Neural cell (in vitro differentiated cells): ENCODE measurements at regions not wholly inside any gene's neighbourhood (a gene's known extent, or its start where the extent isn't known, plus 50 kb on each side); places are given as distances from the start of the nearest gene placed in this dataset.

Experiments used
- CTCF ChIP-seq: fragments of 450-650 bp; IDR thresholded peaks from 2 replicates; pipeline ENCODE4 v1.5.1; 2014; ENCODE audit warnings: antibody characterized with exemption, mild to moderate bottlenecking, moderate library complexity; ENCODE audit not compliant: poor library complexity, severe bottlenecking
- EP300 ChIP-seq: fragments of 450-650 bp; conservative IDR thresholded peaks from 2 replicates; pipeline ENCODE4 v1.6.1; 2014; ENCODE audit warnings: antibody characterized with exemption, mild to moderate bottlenecking, moderate library complexity; ENCODE audit not compliant: poor library complexity, severe bottlenecking
- EZH2 ChIP-seq: fragments of 200-600, 300-800 bp; shearing (Covaris generic), sonication (generic); IDR thresholded peaks from 2 replicates; pipeline ENCODE4 v1.6.1; 2014; ENCODE audit warnings: antibody characterized with exemption, low read length, borderline replicate concordance, mild to moderate bottlenecking; ENCODE audit not compliant: insufficient read depth, poor library complexity, severe bottlenecking
- MXI1 ChIP-seq: fragments of 450-650 bp; conservative IDR thresholded peaks from 2 replicates; pipeline ENCODE4 v1.6.1; 2014; ENCODE audit warnings: antibody characterized with exemption, mild to moderate bottlenecking; ENCODE audit not compliant: poor library complexity, severe bottlenecking
- POLR2AphosphoS5 ChIP-seq: IDR thresholded peaks from 2 replicates; pipeline ENCODE4 v1.6.1; 2012
- RAD21 ChIP-seq: fragments of 450-650 bp; conservative IDR thresholded peaks from 2 replicates; pipeline ENCODE4 v1.6.1; 2014; ENCODE audit warnings: antibody characterized with exemption, mild to moderate bottlenecking, moderate library complexity
- SMC3 ChIP-seq: fragments of 450-650 bp; conservative IDR thresholded peaks from 2 replicates; pipeline ENCODE4 v1.6.1; 2014; ENCODE audit warnings: antibody characterized with exemption, mild to moderate bottlenecking, moderate library complexity; ENCODE audit not compliant: poor library complexity
- TAF1 ChIP-seq: IDR thresholded peaks from 2 replicates; pipeline ENCODE4 v1.6.1; 2012; ENCODE audit warnings: low read depth
- TF ChIP-seq, protein P1 (sequence below): IDR thresholded peaks from 2 replicates; pipeline ENCODE4 v1.6.1; 2012; ENCODE audit warnings: borderline replicate concordance

GRCh38 chr1:183739082-183739481 lies 65.8 kb upstream of the RGL1 start:
- TF ChIP-seq CTCF, result no peak
- no peak for TF ChIP-seq EP300
- no peak for TF ChIP-seq MXI1
- no peak for TF ChIP-seq POLR2AphosphoS5
- TF ChIP-seq TAF1, result no peak
- no peak for TF ChIP-seq SMC3
- TF ChIP-seq EZH2, result no peak
- TF ChIP-seq, protein P1, sequence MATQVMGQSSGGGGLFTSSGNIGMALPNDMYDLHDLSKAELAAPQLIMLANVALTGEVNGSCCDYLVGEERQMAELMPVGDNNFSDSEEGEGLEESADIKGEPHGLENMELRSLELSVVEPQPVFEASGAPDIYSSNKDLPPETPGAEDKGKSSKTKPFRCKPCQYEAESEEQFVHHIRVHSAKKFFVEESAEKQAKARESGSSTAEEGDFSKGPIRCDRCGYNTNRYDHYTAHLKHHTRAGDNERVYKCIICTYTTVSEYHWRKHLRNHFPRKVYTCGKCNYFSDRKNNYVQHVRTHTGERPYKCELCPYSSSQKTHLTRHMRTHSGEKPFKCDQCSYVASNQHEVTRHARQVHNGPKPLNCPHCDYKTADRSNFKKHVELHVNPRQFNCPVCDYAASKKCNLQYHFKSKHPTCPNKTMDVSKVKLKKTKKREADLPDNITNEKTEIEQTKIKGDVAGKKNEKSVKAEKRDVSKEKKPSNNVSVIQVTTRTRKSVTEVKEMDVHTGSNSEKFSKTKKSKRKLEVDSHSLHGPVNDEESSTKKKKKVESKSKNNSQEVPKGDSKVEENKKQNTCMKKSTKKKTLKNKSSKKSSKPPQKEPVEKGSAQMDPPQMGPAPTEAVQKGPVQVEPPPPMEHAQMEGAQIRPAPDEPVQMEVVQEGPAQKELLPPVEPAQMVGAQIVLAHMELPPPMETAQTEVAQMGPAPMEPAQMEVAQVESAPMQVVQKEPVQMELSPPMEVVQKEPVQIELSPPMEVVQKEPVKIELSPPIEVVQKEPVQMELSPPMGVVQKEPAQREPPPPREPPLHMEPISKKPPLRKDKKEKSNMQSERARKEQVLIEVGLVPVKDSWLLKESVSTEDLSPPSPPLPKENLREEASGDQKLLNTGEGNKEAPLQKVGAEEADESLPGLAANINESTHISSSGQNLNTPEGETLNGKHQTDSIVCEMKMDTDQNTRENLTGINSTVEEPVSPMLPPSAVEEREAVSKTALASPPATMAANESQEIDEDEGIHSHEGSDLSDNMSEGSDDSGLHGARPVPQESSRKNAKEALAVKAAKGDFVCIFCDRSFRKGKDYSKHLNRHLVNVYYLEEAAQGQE, result no peak
- TF ChIP-seq RAD21, result no peak
